Colonic mucosa (tissue), 4 donors: ENCODE measurements at regions not wholly inside any gene's neighbourhood (a gene's known extent, or its start where the extent isn't known, plus 50 kb on each side); places are given as distances from the start of the nearest gene placed in this dataset.

ENCODE experiments used
- DNase-seq: peaks from one replicate; pipeline ENCODE4 v3.0.0-alpha.2; 2020
- H3K27ac ChIP-seq: fragments of 200-600 bp; one replicate; pipeline ENCODE4 v1.8.0; 2021
- H3K27me3 ChIP-seq: fragments of 200-600 bp; one replicate; pipeline ENCODE4 v1.8.0; 2021
- H3K36me3 ChIP-seq: fragments of 200-600 bp; one replicate; pipeline ENCODE4 v1.8.0; 2021
- H3K4me1 ChIP-seq: fragments of 200-600 bp; one replicate; pipeline ENCODE4 v1.8.0; 2021; ENCODE audit warnings: mild to moderate bottlenecking
- H3K4me3 ChIP-seq: fragments of 200-600 bp; one replicate; pipeline ENCODE4 v1.8.0; 2021
- H3K9ac ChIP-seq, 2 donors: one replicate each; pipeline ENCODE4 v1.7.0; 2013; ENCODE audit warnings: control low read depth in 2 of 2, low read depth in 2 of 2, low read length in 2 of 2
- H3K9me3 ChIP-seq: fragments of 200-600 bp; one replicate; pipeline ENCODE4 v1.8.0; 2021
- intact Hi-C: fragments of 100-400 bp; cut with DNase I; formaldehyde crosslinking; loops from one replicate; pipeline ENCODE4 v1.14.1; 2022
- TF ChIP-seq, protein P1 (sequence below): fragments of 200-600 bp; IDR thresholded peaks from one replicate; pipeline ENCODE4 v1.8.0; 2022; ENCODE audit warnings: antibody characterized with exemption, mild to moderate bottlenecking
- donor health status: healthy.
- donor health status: DM: no; HTN: no; CAD: no.
- donor health status: DM: no; HTN: no; CAD: no.

DNA sequence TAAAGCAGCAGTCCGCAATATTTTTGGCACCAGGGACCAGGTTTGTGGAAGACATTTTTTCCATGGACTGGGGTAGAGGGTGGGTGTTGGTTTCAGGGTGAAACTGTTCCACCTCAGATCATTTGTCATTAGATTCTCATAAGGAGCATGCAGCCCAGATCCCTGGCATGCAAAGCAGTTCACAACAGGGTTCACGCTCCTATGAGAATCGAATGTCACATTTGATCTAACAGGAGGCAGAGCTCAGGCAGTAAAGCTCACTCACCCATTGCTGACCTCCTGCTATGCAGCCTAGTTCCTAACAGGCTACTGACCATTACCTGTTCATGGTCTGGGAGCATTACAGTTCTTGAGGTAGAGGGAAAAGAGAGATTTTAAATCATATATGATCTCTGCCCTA lies 241.5 kb upstream of the COX7C start:
- intact Hi-C loops, result no loop called here
- Histone ChIP-seq H3K4me1 (no peaks in the 10 kb centered on the region), H3K9me3 (no peaks in the 10 kb centered on the region), H3K4me3 (no peak overlapping the region), H3K27me3 (no peaks in the 10 kb centered on the region), H3K27ac (no peak overlapping the region), H3K36me3 (no peaks in the 10 kb centered on the region), H3K9ac (no peak overlapping the region)
- TF ChIP-seq, protein P1, sequence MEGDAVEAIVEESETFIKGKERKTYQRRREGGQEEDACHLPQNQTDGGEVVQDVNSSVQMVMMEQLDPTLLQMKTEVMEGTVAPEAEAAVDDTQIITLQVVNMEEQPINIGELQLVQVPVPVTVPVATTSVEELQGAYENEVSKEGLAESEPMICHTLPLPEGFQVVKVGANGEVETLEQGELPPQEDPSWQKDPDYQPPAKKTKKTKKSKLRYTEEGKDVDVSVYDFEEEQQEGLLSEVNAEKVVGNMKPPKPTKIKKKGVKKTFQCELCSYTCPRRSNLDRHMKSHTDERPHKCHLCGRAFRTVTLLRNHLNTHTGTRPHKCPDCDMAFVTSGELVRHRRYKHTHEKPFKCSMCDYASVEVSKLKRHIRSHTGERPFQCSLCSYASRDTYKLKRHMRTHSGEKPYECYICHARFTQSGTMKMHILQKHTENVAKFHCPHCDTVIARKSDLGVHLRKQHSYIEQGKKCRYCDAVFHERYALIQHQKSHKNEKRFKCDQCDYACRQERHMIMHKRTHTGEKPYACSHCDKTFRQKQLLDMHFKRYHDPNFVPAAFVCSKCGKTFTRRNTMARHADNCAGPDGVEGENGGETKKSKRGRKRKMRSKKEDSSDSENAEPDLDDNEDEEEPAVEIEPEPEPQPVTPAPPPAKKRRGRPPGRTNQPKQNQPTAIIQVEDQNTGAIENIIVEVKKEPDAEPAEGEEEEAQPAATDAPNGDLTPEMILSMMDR, result no peak
- DNase-seq, result no peak

DNA sequence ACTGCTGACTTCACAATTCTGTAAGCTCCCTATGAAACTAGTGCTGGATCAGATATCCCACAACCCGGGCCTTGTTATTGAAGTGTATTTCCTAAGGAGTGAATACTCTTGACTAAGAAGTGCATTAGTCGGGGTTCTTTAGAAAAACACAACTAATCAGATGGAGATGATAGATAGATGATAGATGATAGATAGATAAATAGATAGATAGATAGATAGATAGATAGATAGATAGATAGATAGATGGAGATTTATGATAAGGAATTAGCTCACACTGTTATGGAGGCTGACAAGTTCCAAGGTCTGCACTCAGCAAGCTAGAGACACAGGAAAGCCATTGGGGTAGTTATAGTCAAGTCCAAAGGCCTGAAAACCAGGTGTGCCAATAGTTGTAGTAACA lies 214.6 kb upstream of the COX7C start:
- H3K4me3 ChIP-seq, result no peak overlapping the region
- H3K27ac ChIP-seq, result no peak overlapping the region
- H3K4me1 ChIP-seq, result no peaks in the 10 kb centered on the region
- no peaks in the 10 kb centered on the region for H3K9me3 ChIP-seq
- no peaks in the 10 kb centered on the region for H3K27me3 ChIP-seq
- TF ChIP-seq, protein P1, result no peak
- H3K36me3 ChIP-seq, result no peaks in the 10 kb centered on the region
- H3K9ac ChIP-seq, result no peak overlapping the region
- DNase-seq, result no peak
- intact Hi-C loops, result no loop called here

DNA sequence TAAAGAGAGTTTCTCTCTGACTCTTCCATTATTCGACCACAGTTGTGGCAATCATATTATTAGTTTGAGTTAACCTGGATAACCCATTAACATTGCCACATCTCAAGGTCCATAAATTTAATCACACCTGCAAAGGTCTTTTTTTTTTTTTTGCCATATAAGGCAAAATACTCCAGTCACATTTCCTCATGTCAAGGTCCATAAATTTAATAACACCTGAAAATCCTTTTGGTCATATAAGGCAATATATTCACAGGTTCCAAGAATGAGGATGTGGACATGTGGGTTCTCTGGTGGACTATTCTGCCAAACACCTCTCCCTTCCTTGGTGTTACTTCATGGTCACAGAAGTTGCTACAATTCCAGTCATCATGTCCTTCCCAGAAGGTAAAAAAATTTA lies 213.5 kb upstream of the COX7C start:
- Histone ChIP-seq H3K36me3 (no peaks in the 10 kb centered on the region), H3K4me3 (no peak overlapping the region), H3K9me3 (no peaks in the 10 kb centered on the region), H3K27ac (no peak overlapping the region), H3K4me1 (no peaks in the 10 kb centered on the region), H3K27me3 (no peaks in the 10 kb centered on the region), H3K9ac (no peak overlapping the region)
- TF ChIP-seq, protein P1, result no peak
- DNase-seq, result no peak
- intact Hi-C loops, result no loop called here

DNA sequence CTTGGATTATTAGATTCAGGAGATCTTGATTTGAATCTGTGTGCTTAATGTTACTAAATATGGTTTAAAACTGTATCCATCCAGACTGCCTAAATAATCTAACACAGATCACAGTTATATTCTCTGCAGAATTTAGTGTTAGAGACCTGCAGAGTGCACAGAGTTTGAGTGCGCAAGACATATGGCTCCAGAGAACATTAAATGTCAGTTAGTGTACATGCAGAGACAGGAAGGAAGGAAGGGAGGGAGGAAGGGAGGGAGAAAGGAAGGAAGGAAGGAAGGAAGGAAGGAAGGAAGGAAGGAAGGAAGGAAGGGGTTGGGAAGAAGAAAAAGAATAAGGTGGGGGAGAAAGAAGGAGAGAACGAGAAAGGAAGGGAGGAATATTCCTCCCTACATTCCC lies 210.0 kb upstream of the COX7C start:
- intact Hi-C loops, result no loop called here

DNA sequence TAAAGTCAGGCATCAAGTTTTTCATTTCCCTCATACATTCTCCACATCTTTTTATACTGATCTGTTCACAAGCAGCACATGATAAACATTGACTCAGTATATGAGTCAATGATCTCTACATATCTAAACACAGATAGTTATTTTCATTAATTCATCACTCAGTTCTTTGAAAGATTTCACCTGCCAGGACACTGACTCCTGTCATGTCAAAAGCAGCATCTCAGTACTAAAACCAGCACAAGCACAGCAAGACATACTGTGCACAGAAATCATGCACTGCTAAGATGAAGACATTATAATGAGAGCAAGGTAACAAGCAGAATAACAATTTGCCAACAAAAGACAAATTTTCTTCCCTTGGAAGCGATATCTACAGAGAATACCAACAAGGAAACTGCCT lies 206.1 kb upstream of the COX7C start:
- Histone ChIP-seq H3K4me3 (no peak overlapping the region), H3K9ac (no peak overlapping the region), H3K4me1 (no peaks in the 10 kb centered on the region), H3K36me3 (no peaks in the 10 kb centered on the region), H3K27ac (no peak overlapping the region), H3K27me3 (no peaks in the 10 kb centered on the region), H3K9me3 (no peaks in the 10 kb centered on the region)
- DNase-seq, result no peak
- TF ChIP-seq, protein P1, result no peak
- intact Hi-C loops, result no loop called here

More for the DNA sequence above, 210.0 kb upstream of the COX7C start:
- H3K27ac ChIP-seq, result no peak overlapping the region
- no peak for DNase-seq
- TF ChIP-seq, protein P1, result no peak
- no peaks in the 10 kb centered on the region for H3K27me3 ChIP-seq
- no peak overlapping the region for H3K4me3 ChIP-seq
- no peak overlapping the region for H3K9ac ChIP-seq
- no peaks in the 10 kb centered on the region for H3K36me3 ChIP-seq
- no peaks in the 10 kb centered on the region for H3K9me3 ChIP-seq
- H3K4me1 ChIP-seq, result no peaks in the 10 kb centered on the region

DNA sequence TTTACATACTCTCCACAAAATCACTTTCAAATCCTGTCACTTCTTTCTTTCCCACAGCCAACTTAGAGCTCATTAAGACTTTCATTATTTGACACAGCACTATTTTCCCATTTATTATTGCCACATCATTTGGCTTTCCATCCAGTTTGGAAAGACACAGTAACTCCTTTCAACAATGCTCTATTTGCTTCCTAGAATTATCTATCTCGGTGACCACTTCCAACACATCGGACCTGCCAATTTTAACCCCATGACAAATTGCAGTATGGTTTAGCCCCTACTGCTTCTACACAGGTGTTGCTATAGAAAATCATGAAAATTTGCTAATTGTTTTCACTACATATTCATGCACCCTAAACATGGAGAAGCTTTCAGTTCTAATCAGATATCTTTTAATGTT lies 190.6 kb upstream of the COX7C start:
- H3K9ac ChIP-seq, result no peak overlapping the region
- H3K4me3 ChIP-seq, result no peak overlapping the region
- no peaks in the 10 kb centered on the region for H3K4me1 ChIP-seq
- no peak overlapping the region for H3K27ac ChIP-seq
- intact Hi-C loops, result no loop called here
- TF ChIP-seq, protein P1, result no peak
- H3K36me3 ChIP-seq, result no peaks in the 10 kb centered on the region
- H3K27me3 ChIP-seq, result no peaks in the 10 kb centered on the region
- no peak for DNase-seq
- no peaks in the 10 kb centered on the region for H3K9me3 ChIP-seq
